ENCODE measurements at regions not wholly inside any gene's neighbourhood (a gene's known extent, or its start where the extent isn't known, plus 50 kb on each side); places are given as distances from the start of the nearest gene placed in this dataset.

- peak; percentile 37 for DNase-seq (ENCODE audit: low spot score)
These were observed 124.2 kb upstream of the SERP2 start for GRCh38 chr13:44249431-44249836.

GRCh38 chr13:44252938-44253337, 120.7 kb upstream of the SERP2 start:
- DNase-seq (ENCODE audit: low spot score): no peak

GRCh38 chr13:44255771-44256364, 117.8 kb upstream of the SERP2 start:
- DNase-seq (ENCODE audit: low spot score): no peak

DNA sequence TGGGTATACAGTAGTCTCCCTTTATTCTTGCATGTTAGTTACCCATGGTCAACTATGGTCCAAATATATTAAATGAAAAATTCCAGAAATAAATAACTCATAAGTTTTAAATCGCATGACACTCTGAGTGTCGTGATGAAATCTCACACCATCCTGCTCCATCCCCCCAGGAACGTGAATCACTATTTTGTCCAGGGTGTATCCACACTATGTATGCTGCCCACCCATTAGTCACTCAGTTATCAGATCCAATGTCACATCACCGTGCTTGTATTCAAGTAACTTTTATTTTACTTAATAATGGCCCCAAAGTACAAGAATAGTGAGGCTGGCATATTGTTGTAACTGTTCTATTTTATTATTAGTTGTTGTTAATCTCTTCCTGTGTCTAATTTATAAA, 115.8 kb upstream of the SERP2 start:
- DNase-seq (ENCODE audit: low spot score): no peak

GRCh38 chr13:44259045-44260027, 114.3 kb upstream of the SERP2 start:
- no peak for DNase-seq (ENCODE audit: low spot score)

GRCh38 chr13:44260336-44260735, 113.3 kb upstream of the SERP2 start:
- no peak for DNase-seq (ENCODE audit: low spot score)

DNA sequence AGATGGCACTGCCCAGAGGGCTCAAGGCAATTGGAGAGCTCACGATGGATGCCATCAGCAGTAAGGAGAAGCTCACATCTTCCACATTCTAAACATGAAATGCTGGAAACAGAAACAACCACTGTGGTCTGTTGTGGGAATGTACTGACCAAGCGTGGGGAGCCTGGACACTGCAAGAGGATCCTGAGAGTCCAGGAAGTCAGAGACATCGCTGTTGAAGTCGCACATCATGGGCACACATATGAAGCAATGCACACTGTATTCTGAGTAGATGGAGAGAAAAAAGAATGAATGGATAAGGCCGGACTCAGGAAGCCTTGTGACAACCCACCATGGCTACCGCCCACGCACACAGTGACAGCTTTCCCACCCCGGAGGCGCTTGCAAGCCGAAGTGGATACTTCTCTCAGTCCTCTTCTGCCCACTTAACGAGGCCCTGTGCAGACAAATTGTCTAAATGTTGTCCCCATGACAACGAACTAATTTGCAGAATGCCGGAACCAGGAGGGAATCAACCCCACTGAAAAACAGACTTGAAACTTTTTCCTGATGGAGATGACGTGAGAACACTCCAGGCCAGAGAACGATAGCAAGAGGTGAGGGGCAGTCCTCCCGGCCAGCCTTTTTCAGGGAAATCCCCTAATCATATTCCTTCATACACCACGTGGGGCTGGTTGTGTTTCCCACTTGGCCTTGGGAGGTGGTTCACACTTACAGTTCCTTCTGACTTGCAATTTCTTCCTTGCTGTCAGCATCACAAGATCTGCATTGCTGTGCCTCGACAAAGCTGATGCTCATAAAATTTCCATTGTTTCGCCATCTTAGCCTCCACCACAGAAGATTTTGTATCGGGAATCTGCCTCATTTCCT, 109.6 kb upstream of the SERP2 start:
- no peak for DNase-seq (ENCODE audit: low spot score)

- no peak for DNase-seq (ENCODE audit: low spot score)
These were observed 107.3 kb upstream of the SERP2 start for GRCh38 chr13:44266305-44266704.

GRCh38 chr13:44266772-44267171, 106.9 kb upstream of the SERP2 start:
- no peak for DNase-seq (ENCODE audit: low spot score)

DNA sequence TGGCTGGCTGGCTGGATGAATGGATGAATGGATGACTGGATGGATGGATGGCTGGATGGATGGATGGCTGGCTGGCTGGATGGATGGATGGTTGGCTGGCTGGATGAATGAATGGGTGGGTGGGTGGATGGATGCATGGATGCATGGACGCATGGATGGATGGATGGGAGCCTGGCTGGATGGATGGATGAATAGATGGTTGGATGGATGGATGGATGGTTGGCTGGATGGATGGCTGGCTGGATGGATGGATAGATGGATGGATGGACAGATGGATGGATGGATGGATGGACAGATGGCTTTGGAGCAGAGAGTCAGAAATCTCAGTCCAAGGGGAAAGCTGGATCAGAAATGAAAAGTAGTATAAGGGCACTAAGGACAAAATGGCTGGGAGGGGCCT, 106.4 kb upstream of the SERP2 start:
- DNase-seq (ENCODE audit: low spot score): no peak

GRCh38 chr13:44267980-44268379, 105.6 kb upstream of the SERP2 start:
- DNase-seq (ENCODE audit: low spot score): peak; percentile 41

DNA sequence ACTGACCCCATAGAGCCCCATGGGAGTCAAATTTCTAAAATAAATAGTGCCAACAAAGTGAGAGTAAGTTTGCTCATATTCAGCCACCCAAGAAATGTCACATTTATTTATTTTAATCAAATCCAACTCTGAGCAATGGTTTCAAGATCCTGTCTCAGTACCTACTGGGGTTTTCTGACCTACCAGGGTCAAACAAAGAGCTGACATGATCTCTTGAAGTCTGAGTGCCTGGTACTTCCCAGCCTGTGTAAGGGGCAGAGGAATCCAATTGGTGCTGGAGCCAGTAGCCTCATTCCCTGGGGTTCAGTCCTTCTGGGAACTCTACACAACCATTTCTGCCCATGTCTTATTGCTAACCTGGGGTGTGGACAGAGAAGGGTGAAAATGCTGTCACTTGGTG, 104.6 kb upstream of the SERP2 start:
- no peak for DNase-seq (ENCODE audit: low spot score)

- no peak for DNase-seq (ENCODE audit: low spot score)
These were observed 103.5 kb upstream of the SERP2 start for GRCh38 chr13:44270150-44270549.

- no peak for DNase-seq (ENCODE audit: low spot score)
These were observed 102.6 kb upstream of the SERP2 start for GRCh38 chr13:44271031-44271455.

DNA sequence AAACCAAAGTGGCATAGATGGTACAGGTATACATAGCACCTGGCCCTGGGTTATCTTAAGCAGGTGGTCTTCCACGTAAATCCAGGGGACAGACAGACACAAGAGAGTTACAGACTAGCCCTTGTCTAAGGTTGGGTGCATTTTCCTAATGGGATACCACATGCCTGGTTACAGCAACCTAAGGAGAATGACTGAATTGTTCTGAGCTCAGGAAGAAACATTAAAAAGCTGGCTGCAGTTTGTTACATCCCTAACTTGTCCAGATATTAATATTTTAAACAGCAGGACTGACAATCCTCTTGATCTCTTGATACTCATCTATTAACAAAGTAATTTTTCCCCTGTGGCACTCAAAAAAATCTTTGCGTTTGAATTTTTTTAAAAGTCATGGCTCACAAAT, 102.2 kb upstream of the SERP2 start:
- DNase-seq (ENCODE audit: low spot score): no peak

DNA sequence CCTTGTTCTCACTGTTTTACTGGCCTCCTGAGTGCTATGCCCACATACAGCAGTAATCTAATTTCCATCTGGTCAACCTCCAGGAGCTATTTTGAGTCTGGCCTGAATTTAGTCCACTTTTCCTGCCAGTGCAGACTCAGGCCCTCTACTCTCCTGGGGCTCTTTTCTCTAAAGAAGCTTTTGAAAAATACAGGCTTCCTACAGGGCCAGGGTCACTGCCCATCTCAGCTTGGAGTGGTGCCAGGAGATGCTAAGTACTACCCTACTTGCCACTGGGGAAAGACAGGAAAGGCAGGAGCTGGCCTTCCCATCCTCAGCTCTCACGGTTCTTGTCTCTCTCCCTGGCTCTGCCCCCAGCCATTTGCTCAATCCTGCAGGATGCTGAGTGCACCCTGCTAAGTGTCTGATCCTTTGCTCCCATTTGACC, 101.7 kb upstream of the SERP2 start:
- DNase-seq (ENCODE audit: low spot score): no peak

DNA sequence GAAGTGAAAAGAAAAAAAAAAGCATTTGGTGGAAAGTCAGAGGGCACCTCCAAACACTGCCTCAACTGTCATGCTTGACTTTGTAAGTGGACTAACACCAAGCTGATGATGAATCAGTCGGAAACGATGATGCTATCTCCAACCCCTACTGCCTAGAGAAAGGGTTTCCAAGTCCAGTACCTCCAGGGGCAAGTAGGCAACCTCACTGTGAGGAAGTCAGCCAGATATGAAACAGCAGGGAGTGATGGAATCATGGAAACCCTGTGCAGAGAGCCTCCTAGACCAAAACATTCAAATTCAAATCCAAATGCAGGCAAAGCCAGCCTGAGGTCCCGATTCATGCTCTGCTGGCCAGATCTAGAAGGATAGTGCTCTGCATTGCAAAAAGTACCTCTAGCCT, 100.9 kb upstream of the SERP2 start:
- DNase-seq (ENCODE audit: low spot score): no peak

GRCh38 chr13:44273216-44273615, 100.4 kb upstream of the SERP2 start:
- DNase-seq (ENCODE audit: low spot score): no peak

DNA sequence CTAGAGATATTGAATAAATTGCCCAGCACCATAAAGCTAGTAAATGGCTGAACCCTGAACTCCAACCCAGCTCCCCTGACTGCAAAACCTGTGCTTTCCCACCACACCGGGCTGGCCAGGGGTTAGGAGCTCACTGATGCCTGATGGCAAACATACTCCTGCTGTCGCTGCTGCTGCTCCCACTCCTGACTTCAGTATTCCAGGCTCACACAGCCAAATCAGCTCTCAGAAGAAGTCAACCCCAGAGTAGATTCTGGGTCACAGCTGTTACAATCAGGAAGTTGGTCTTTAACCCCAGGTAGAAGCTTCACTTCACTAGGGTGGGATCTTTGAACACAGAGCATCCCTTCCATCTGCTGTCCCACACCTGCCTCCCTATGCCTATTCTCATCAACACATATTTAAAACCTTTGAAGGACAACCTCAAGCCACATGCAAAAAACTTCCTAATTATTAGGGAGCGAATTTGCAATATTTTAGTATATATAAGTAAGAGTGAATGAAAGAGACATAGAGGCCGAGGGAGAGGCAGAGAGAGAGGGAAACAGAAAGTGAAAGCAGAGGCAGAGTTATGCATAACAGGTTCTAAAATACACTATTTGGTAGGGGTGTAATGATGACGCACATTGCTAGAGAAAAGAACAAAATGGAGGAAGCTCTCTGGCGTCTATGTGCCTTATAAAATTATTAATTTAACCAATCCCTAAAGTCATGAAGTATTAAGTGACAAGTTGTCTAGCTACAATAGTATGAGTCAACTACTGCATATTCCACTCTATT, 99.4 kb upstream of the SERP2 start:
- DNase-seq (ENCODE audit: low spot score): peak; percentile 68

DNA sequence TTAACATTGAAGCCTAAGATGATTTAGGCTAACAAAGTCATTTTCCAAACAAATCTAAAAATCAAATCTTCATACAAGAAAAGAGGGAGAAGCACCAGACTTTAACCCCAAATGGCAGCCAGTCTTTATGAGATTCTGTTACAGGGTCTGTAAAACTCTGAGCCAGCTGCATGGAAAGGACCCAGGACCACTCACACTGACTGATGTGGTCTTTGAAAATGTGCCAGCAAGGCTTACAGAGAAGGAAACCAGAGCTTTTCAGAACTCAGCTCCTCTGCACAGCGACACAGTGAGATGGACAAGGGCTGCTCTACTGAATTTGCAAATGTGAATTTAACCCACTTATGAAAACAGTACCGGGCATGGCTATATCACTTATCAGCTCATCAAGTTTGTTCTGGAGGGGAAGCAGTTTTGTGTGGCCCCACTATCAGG, 98.8 kb upstream of the SERP2 start:
- no peak for DNase-seq (ENCODE audit: low spot score)

DNA sequence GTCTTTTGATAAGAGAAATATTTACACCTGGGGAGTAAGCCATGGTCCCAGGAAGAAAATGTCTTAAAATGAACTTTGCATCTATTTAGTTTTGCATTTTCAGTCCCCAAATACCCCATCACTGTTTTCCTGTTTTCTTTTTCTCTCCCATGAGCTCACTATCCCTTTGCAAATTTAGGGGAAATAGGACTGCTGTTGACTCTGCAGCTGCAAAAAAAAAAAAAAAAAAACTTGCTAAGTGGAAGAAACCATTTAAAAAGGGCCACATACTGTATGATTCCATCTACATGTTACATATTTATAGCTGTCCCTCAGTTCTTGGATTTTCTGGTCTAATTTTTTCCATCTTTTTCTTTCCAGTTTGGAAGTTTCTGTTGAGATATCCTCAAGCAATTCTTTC, 98.2 kb upstream of the SERP2 start:
- DNase-seq (ENCODE audit: low spot score): no peak

GRCh38 chr13:44276061-44276460, 97.6 kb upstream of the SERP2 start:
- DNase-seq (ENCODE audit: low spot score): no peak

All from LoVo (cell line).